22Rv1 (cell line): ENCODE measurements at regions not wholly inside any gene's neighbourhood (a gene's known extent, or its start where the extent isn't known, plus 50 kb on each side); places are given as distances from the start of the nearest gene placed in this dataset.

ENCODE experiments used
- H3K27ac ChIP-seq: fragments of 450-650 bp; 2 replicates; pipeline ENCODE4 v1.5.1; 2017
- ZFX ChIP-seq: fragments of 450-650 bp; IDR thresholded peaks from 2 replicates; pipeline ENCODE4 v1.6.1; 2017; ENCODE audit warnings: antibody characterized with exemption, borderline replicate concordance
- TF ChIP-seq, protein P1 (sequence below): fragments of 450-650 bp; IDR thresholded peaks from 2 replicates; pipeline ENCODE4 v1.5.1; 2017; ENCODE audit warnings: mild to moderate bottlenecking

DNA sequence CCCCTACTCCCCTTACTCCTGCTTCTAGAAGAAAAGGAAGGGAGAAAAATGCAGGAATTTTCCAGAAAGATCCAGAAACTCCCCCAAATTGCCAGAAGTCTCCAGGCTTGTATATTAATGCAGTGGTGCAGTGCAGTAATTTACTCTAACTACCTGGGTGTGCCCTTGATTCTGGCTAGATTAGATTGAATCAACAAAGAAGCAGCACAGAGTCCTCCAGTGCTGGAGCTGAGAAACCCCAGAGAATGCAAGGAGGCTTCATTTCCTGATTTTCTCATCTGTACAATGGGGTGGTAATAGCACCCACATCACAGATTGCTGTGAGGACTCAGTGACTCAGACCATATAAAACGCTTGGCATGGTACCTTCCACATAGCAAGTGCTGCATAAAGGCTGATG is 247.3 kb upstream of the RPL38 start:
- no peak overlapping the region for H3K27ac ChIP-seq
- no peak for TF ChIP-seq ZFX
- TF ChIP-seq, protein P1, sequence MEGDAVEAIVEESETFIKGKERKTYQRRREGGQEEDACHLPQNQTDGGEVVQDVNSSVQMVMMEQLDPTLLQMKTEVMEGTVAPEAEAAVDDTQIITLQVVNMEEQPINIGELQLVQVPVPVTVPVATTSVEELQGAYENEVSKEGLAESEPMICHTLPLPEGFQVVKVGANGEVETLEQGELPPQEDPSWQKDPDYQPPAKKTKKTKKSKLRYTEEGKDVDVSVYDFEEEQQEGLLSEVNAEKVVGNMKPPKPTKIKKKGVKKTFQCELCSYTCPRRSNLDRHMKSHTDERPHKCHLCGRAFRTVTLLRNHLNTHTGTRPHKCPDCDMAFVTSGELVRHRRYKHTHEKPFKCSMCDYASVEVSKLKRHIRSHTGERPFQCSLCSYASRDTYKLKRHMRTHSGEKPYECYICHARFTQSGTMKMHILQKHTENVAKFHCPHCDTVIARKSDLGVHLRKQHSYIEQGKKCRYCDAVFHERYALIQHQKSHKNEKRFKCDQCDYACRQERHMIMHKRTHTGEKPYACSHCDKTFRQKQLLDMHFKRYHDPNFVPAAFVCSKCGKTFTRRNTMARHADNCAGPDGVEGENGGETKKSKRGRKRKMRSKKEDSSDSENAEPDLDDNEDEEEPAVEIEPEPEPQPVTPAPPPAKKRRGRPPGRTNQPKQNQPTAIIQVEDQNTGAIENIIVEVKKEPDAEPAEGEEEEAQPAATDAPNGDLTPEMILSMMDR, result no peak

DNA sequence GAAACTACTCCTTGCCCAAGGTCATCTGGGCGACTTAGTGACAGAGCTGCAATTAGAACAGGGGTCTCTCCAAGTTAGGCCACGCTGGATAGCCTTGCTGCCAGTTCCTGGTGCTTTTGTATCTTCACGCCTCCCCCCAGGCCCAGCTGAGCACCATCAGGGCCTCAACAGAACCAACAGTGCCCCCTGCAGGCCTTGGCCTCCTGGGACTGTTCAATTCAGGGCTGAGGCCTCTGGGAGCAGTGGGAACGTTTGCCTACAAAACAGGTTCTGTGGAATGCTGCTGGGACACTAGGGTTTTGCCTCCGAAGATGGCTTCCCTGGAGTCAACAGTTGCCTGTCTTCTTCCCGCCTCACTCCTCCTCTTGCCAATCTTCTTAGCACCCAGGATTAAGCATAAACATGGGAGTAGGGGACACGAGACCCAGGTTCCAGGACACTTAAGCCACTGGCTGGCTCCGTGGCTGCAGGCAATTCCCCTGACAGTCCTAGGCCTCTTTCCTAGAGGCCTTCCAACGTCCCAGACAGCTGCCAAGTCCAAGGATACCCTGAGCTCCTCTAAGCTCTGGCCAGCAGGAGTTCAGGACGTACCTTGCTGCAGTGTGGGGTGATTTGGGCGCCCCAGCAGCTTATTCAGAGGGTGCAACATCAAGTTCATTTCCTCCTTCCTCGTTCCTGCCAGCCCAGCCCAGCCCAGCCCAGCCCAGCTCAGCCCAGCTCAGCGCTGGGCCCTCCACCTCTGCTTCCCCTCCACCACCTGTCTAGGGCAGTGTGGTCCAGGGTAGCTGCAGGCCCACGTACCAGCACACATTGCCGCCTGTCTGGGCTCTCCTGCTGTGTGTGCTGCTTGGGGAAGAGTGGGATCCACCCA is 246.6 kb upstream of the RPL38 start:
- no peak for TF ChIP-seq ZFX
- TF ChIP-seq, protein P1, result peak; percentile 59

DNA sequence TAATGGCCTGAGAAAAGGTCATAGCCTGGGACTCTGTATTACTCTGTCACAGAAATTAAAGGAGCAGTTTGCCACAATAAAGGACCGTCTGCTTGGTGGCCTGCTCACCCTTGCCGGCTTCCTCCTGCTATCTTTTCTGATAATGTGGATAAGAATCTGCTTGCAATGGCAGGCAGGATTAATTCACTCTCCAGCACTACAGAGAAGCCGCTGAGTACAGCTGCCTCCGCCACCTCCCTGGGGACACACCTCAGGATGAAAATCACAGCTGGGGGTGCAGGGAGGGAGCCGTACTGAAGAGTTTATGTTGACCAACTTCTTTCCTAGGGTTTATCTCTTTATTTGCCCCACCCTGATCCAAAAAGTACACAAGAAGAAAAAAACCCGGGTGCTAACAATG is 245.9 kb upstream of the RPL38 start:
- no peak overlapping the region for H3K27ac ChIP-seq
- no peak for TF ChIP-seq ZFX
- TF ChIP-seq, protein P1, result no peak

More for the DNA sequence above, 246.6 kb upstream of the RPL38 start:
- no peak overlapping the region for H3K27ac ChIP-seq

DNA sequence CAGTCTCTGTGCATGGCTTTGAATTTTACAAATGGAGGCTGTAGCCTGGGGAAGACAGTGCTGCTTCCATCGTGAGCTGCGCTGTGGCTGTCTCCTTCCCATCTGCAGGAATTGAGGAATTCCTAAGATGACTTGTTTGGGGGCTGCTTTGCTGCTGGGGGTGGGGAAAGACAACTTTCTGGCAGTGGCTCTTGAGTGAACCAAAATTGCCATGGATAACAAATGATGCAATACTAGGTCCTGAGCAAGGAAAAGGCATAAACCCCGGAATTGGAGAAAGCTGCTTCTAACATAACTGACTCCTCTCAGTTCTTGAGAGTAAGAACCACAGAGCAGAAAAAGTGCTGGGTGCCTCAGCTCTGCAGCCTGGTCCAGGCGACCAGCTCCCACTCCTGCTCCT is 245.0 kb upstream of the RPL38 start:
- H3K27ac ChIP-seq, result no peak overlapping the region
- TF ChIP-seq, protein P1, result no peak
- no peak for TF ChIP-seq ZFX

DNA sequence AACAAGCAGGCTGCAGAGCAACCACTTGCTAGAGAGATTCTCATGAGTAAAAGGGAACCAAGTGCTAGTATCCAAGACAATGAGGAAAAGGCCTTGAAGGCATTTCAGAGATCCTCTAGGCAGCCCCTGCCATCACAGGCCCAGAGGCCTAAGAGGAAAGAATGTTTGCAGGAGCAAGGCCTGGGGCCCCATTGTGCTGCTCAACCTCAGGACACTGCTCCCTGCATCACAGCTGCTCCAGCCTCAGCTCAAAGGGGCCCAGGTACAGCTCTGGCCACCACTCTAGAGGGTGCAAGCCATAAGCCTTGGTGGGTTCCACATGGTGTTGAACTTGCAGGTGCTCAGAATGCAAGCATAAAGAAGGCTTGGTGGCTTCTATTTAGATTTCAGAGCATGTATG is 243.0 kb upstream of the RPL38 start:
- TF ChIP-seq ZFX, result no peak
- TF ChIP-seq, protein P1, result no peak
- no peak overlapping the region for H3K27ac ChIP-seq

DNA sequence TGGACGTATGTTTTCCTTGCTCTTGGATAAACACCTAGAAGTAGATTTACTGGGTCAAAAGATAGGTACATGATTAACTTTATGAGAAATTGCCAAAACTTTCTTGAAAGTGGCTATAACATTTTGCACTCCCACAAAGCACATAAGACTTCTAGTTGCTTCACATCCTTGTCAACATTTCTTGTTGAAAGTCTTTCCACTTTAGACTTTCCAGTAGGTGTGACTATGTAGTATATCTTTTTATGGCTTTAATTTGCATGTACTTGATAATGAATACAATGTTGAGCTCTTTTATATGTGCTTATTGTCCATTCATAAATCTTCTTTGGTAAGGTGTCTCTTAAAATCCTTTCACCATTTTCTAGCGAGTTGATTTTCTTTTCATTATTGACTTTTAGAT is 241.2 kb upstream of the RPL38 start:
- no peak overlapping the region for H3K27ac ChIP-seq
- TF ChIP-seq, protein P1, result no peak
- TF ChIP-seq ZFX, result no peak

DNA sequence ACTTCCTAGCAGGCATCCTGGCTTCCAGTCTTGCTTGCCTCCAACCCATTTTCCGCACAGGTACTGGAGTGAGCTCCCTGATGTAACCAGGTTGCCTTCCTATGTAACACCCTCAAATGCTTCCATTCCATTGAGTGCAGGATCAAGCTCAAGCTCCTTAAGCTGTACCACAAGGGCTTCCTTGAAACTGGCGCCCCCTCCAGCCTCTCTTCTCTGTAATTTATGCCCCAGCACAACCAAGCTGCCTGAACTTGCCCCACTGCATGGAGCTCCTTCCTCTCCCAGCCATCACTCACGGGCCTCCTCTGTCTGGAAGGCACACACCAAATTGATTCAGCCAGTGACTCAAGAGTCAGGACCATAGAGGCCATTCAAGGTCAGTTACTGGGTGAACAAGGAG is 234.8 kb upstream of the RPL38 start:
- no peak for TF ChIP-seq ZFX
- TF ChIP-seq, protein P1, result no peak
- no peak overlapping the region for H3K27ac ChIP-seq
